OCI-LY7 (cell line): ENCODE measurements at regions not wholly inside any gene's neighbourhood (a gene's known extent, or its start where the extent isn't known, plus 50 kb on each side); places are given as distances from the start of the nearest gene placed in this dataset.

Experiments
- BruUV-seq: library from RNA; stranded (reverse); fragments of 400-500 nt; replicated peaks from 2 replicates; lab custom pipeline; 2021; lab: Mats Ljungman, UMichigan
- CTCF ChIA-PET: fragments of 300-600 bp; sonication (Branson Sonifier 250); formaldehyde crosslinking; loops from one replicate; lab custom pipeline; 2022; ENCODE audit warnings: antibody characterized with exemption; ENCODE audit not compliant: unreplicated experiment; lab: Charles Lee
- POLR2A ChIA-PET: fragments of 300-600 bp; sonication (Branson Sonifier 250); formaldehyde crosslinking; loops from one replicate; lab custom pipeline; 2022; ENCODE audit warnings: antibody characterized with exemption; lab: Charles Lee
- DNase-seq: peaks from one replicate; pipeline ENCODE4 v3.0.0-alpha.2; 2015; ENCODE audit warnings: low spot score
- H2AFZ ChIP-seq: fragments of 200-600 bp; sonication (generic), shearing (Covaris generic); 2 replicates; pipeline ENCODE4 v1.6.1; 2014; ENCODE audit warnings: mild to moderate bottlenecking, antibody characterized with exemption, low read length, moderate library complexity
- H3K27ac ChIP-seq: fragments of 200-600 bp; sonication (generic); 2 replicates; pipeline ENCODE4 v1.5.1; 2014; ENCODE audit warnings: mixed run types, low read depth, mild to moderate bottlenecking, moderate library complexity, low read length, inconsistent platforms; ENCODE audit not compliant: poor library complexity, severe bottlenecking
- H3K36me3 ChIP-seq: fragments of 200-600 bp; sonication (generic); 2 replicates; pipeline ENCODE4 v1.6.1; 2014; ENCODE audit warnings: mild to moderate bottlenecking, antibody characterized with exemption, low read length, moderate library complexity, mixed read lengths; ENCODE audit not compliant: insufficient read depth
- H3K4me1 ChIP-seq: fragments of 200-600 bp; sonication (generic); 2 replicates; pipeline ENCODE4 v1.5.1; 2014; ENCODE audit warnings: mild to moderate bottlenecking, low read length; ENCODE audit not compliant: insufficient read depth, poor library complexity, severe bottlenecking
- H3K4me2 ChIP-seq: fragments of 200-600 bp; sonication (generic); 2 replicates; pipeline ENCODE4 v1.6.1; 2014; ENCODE audit warnings: mild to moderate bottlenecking, low read length
- H3K4me3 ChIP-seq: fragments of 200-600 bp; sonication (generic); 2 replicates; pipeline ENCODE4 v1.5.1; 2014; ENCODE audit warnings: mild to moderate bottlenecking, low read depth, low read length; ENCODE audit not compliant: poor library complexity, severe bottlenecking
- H3K79me2 ChIP-seq: fragments of 200-600 bp; sonication (generic); 2 replicates; pipeline ENCODE4 v1.6.1; 2016; ENCODE audit warnings: low read depth, mild to moderate bottlenecking, low read length, moderate library complexity, mixed read lengths; ENCODE audit not compliant: insufficient read depth
- H3K9me2 ChIP-seq: fragments of 200-600 bp; sonication (generic); 2 replicates; pipeline ENCODE4 v1.6.1; 2016; ENCODE audit warnings: mild to moderate bottlenecking, low read length, mixed read lengths; ENCODE audit not compliant: insufficient read depth
- H3K9me3 ChIP-seq: fragments of 200-600 bp; sonication (generic); 2 replicates; pipeline ENCODE4 v1.6.1; 2014; ENCODE audit warnings: mild to moderate bottlenecking, mixed run types, low read length, mixed read lengths
- H4K20me1 ChIP-seq: fragments of 200-600 bp; sonication (generic); 2 replicates; pipeline ENCODE4 v1.6.1; 2014; ENCODE audit warnings: mild to moderate bottlenecking, antibody characterized with exemption, low read length, moderate library complexity, mixed read lengths; ENCODE audit not compliant: insufficient read depth
- CTCF ChIP-seq: fragments of 200-600 bp; sonication (generic); conservative IDR thresholded peaks from 2 replicates; pipeline ENCODE4 v1.5.1; 2014; ENCODE audit warnings: mild to moderate bottlenecking, antibody characterized with exemption, low read length, moderate library complexity, mixed read lengths
- EZH2phosphoT487 ChIP-seq: fragments of 200-600 bp; sonication (generic); IDR thresholded peaks from 2 replicates; pipeline ENCODE4 v1.6.1; 2018; ENCODE audit warnings: low read depth, borderline replicate concordance, mild to moderate bottlenecking, mixed run types, antibody characterized with exemption, low read length, moderate library complexity, mixed read lengths
- intact Hi-C: fragments of 100-400 bp; cut with micrococcal nuclease; formaldehyde crosslinking; loops from one replicate; pipeline ENCODE4 v1.10.0; 2022; ENCODE audit not compliant: unreplicated experiment

- no TSS peak for BruUV-seq
- Histone ChIP-seq H3K79me2 (no peaks in the 10 kb centered on the region), H2AFZ (no peak overlapping the region), H3K36me3 (no peaks in the 10 kb centered on the region), H3K9me3 (no peaks in the 10 kb centered on the region), H3K4me3 (no peak overlapping the region), H3K9me2 (no peaks in the 10 kb centered on the region), H3K27ac (no peak overlapping the region), H4K20me1 (no peaks in the 10 kb centered on the region), H3K4me1 (no peaks in the 10 kb centered on the region), H3K4me2 (no peak overlapping the region)
- TF ChIP-seq EZH2phosphoT487 (no peak), CTCF (no peak)
- intact Hi-C loops = no loop called here
- POLR2A ChIA-PET = no interaction called here
- DNase-seq = no peak
- CTCF ChIA-PET = no interaction called here
These were observed 346.1 kb downstream of the SIPA1L2 start for GRCh38 chr1:232283864-232284263.

DNA sequence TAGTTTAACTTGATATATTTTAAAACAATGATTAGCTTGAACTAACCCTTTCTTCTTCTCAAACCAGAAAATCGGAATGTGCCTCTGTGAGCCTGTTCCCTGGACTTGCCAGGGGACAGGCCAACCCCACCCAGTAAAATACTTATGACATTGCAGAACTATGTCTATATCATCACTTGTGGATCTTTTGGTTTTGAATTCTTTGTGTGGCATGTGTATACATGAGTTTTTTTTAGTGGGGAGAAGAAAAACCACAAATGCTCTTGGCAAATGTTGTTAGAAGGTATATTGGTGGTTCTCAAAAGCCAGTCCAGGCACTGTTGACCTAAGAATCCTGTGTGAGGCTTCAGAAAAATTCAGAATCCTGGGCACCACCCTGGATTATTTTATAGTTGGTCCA, 347.4 kb downstream of the SIPA1L2 start:
- no peak overlapping the region for H2AFZ ChIP-seq
- no peak overlapping the region for H3K27ac ChIP-seq
- no peaks in the 10 kb centered on the region for H3K79me2 ChIP-seq
- no peaks in the 10 kb centered on the region for H3K9me3 ChIP-seq
- H3K36me3 ChIP-seq = no peaks in the 10 kb centered on the region
- intact Hi-C loops = no loop called here
- no peak for TF ChIP-seq CTCF
- no peaks in the 10 kb centered on the region for H3K9me2 ChIP-seq
- H3K4me2 ChIP-seq = no peak overlapping the region
- ChIA-PET POLR2A (no interaction called here), CTCF (no interaction called here)
- no peaks in the 10 kb centered on the region for H4K20me1 ChIP-seq
- no TSS peak for BruUV-seq
- H3K4me1 ChIP-seq = no peaks in the 10 kb centered on the region
- DNase-seq = no peak
- H3K4me3 ChIP-seq = no peak overlapping the region

- ChIA-PET CTCF (no interaction called here), POLR2A (no interaction called here)
- no peak for TF ChIP-seq CTCF
- TF ChIP-seq EZH2phosphoT487 = no peak
- Histone ChIP-seq H3K9me2 (no peaks in the 10 kb centered on the region), H3K27ac (no peak overlapping the region), H2AFZ (no peak overlapping the region), H3K4me1 (no peaks in the 10 kb centered on the region), H3K79me2 (no peaks in the 10 kb centered on the region), H3K4me2 (no peak overlapping the region), H3K36me3 (no peaks in the 10 kb centered on the region), H3K4me3 (no peak overlapping the region), H4K20me1 (no peaks in the 10 kb centered on the region), H3K9me3 (no peaks in the 10 kb centered on the region)
- BruUV-seq = no TSS peak
- DNase-seq = no peak
- intact Hi-C loops = no loop called here
These were observed 349.0 kb downstream of the SIPA1L2 start for GRCh38 chr1:232280910-232281309.
